Esophagus muscularis mucosa (tissue), 4 donors: ENCODE measurements at regions not wholly inside any gene's neighbourhood (a gene's known extent, or its start where the extent isn't known, plus 50 kb on each side); places are given as distances from the start of the nearest gene placed in this dataset.

Experiments used
- DNase-seq: peaks from one replicate; pipeline ENCODE4 v3.0.0-alpha.2; 2017; ENCODE audit errors: extremely low spot score
- H3K27ac ChIP-seq, 4 donors: fragments of 200-600 bp; sonication (generic); replicated peaks in 1 of 4; 1 replicate in 3 of 4; 2 replicates in 1 of 4; pipeline ENCODE4 v1.5.1; 2016 to 2019; ENCODE audit warnings: mild to moderate bottlenecking in 1 of 4
- H3K27me3 ChIP-seq, 4 donors: fragments of 200-600 bp; sonication (generic); one replicate each; pipeline versions ENCODE4 v1.5.1 to v1.6.0; 2016 to 2019
- H3K36me3 ChIP-seq, 4 donors: fragments of 200-600 bp; sonication (generic); one replicate each; pipeline ENCODE4 v1.5.1; 2016 to 2019
- H3K4me1 ChIP-seq, 4 donors: fragments of 200-600 bp; sonication (generic); one replicate each; pipeline ENCODE4 v1.5.1; 2016 to 2019
- H3K4me3 ChIP-seq, 4 donors: fragments of 200-600 bp; sonication (generic); 1 replicate in 2 of 4; 2 replicates in 2 of 4; pipeline ENCODE4 v1.5.1; 2016 to 2019; ENCODE audit warnings: mild to moderate bottlenecking in 4 of 4, moderate library complexity in 1 of 4
- H3K9me3 ChIP-seq, 4 donors: fragments of 200-600 bp; sonication (generic); 1 replicate in 3 of 4; 2 replicates in 1 of 4; pipeline ENCODE4 v1.5.1; 2016 to 2019
- EP300 ChIP-seq: sonication (generic); formaldehyde crosslinking; IDR thresholded peaks from one replicate; pipeline ENCODE4 v1.6.1; 2017; ENCODE audit warnings: antibody characterized with exemption
- POLR2A ChIP-seq: fragments of 450-650 bp; IDR thresholded peaks from one replicate; pipeline ENCODE4 v1.6.1; 2017; ENCODE audit warnings: antibody characterized with exemption, moderate library complexity, mild to moderate bottlenecking, low read depth
- POLR2AphosphoS5 ChIP-seq, 2 donors: sonication (generic); formaldehyde crosslinking; IDR thresholded peaks; one replicate each; pipeline ENCODE4 v1.6.1; 2017; ENCODE audit warnings: antibody characterized with exemption in 2 of 2
- WGBS: methylation state at CpG from one replicate; pipeline ENCODE4 v1.1.5; 2018; 5-methylcytosine and 5-hydroxymethylcytosine counted together
- intact Hi-C: fragments of 100-400 bp; cut with DNase I; formaldehyde crosslinking; loops from one replicate; pipeline ENCODE4 v1.15.1; 2023
- TF ChIP-seq, protein P1 (sequence below), 3 experiments: fragments of 200-600 bp in 2 of 3; fragments of 450-650 bp in 1 of 3; sonication (generic) in 2 of 3; IDR thresholded peaks; one replicate each; pipeline ENCODE4 v1.5.1; 2017 to 2019; ENCODE audit warnings: antibody characterized with exemption in 3 of 3, mild to moderate bottlenecking in 2 of 3, moderate library complexity in 1 of 3

DNA sequence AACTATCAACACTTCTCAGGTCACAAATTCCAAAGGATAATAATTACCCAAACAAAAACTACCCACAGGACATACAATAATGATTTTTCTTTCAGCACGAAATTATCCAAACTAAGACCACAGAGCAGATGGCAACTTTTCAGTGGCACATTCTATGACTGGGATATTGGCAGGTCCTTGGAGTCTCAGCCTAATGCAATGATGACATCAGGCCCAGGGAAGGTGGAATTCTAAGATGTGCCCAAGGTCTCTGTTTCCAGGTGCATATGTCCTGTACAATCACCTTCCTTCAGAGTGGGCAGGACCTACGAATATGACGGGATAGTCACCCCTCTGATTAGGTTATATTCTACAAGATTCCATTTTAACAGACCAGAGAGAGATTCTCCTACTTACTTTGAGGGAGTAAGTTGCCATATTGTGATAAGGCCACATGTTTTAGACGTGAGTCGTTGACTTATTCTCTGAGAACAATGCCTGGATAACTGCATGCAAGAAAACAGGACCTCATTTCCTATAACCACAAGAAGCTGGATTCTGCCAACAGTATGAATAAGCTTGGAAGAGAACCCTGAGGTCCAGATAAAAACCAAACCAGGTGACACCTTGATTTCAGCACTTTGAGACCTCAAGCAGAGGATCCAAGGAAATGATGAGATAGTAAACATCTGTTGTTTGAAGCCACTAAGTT is 69.9 kb downstream of the ZC3H11B start:
- H3K36me3 ChIP-seq: no peaks in the 10 kb centered on the region
- intact Hi-C loops: no loop called here
- TF ChIP-seq POLR2AphosphoS5 (IDR thresholded peaks at IDR 0.05) (no peak), EP300 (no peak), POLR2A (no peak)
- TF ChIP-seq, protein P1, sequence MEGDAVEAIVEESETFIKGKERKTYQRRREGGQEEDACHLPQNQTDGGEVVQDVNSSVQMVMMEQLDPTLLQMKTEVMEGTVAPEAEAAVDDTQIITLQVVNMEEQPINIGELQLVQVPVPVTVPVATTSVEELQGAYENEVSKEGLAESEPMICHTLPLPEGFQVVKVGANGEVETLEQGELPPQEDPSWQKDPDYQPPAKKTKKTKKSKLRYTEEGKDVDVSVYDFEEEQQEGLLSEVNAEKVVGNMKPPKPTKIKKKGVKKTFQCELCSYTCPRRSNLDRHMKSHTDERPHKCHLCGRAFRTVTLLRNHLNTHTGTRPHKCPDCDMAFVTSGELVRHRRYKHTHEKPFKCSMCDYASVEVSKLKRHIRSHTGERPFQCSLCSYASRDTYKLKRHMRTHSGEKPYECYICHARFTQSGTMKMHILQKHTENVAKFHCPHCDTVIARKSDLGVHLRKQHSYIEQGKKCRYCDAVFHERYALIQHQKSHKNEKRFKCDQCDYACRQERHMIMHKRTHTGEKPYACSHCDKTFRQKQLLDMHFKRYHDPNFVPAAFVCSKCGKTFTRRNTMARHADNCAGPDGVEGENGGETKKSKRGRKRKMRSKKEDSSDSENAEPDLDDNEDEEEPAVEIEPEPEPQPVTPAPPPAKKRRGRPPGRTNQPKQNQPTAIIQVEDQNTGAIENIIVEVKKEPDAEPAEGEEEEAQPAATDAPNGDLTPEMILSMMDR (IDR thresholded peaks at IDR 0.05): no peak
- no peaks in the 10 kb centered on the region for H3K4me1 ChIP-seq
- H3K4me3 ChIP-seq: no peak overlapping the region
- no peak for DNase-seq
- WGBS: 83% methylated on average over 5 of the region's 5 CpGs
- H3K27ac ChIP-seq: no peak overlapping the region
- no peaks in the 10 kb centered on the region for H3K27me3 ChIP-seq
- H3K9me3 ChIP-seq: no peaks in the 10 kb centered on the region

DNA sequence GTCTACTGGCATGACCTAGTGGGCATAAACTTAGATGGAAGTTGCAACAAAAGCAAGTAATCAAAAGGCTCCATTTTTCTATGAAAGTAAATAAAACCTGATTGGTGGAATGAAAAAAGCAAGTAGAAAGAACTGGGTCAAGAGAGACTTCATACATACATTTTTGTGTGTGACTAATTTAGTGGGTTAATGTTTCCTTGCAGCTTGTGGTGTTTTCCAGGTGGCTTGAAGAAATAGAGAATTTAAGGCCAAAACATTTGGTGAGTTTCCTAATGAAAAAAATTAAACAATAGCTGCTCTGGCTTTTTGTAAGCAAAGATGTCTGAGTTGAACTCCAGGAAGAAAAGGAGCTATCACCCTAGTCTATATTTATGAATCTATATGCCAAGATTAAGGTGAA is 71.0 kb downstream of the ZC3H11B start:
- H3K4me1 ChIP-seq: no peaks in the 10 kb centered on the region
- no peak overlapping the region for H3K4me3 ChIP-seq
- H3K27me3 ChIP-seq: no peaks in the 10 kb centered on the region
- TF ChIP-seq POLR2A (no peak), POLR2AphosphoS5 (IDR thresholded peaks at IDR 0.05) (no peak), EP300 (no peak)
- TF ChIP-seq, protein P1 (IDR thresholded peaks at IDR 0.05): no peak
- no peaks in the 10 kb centered on the region for H3K36me3 ChIP-seq
- intact Hi-C loops: no loop called here
- H3K27ac ChIP-seq: no peak overlapping the region
- DNase-seq: no peak
- H3K9me3 ChIP-seq: no peaks in the 10 kb centered on the region

DNA sequence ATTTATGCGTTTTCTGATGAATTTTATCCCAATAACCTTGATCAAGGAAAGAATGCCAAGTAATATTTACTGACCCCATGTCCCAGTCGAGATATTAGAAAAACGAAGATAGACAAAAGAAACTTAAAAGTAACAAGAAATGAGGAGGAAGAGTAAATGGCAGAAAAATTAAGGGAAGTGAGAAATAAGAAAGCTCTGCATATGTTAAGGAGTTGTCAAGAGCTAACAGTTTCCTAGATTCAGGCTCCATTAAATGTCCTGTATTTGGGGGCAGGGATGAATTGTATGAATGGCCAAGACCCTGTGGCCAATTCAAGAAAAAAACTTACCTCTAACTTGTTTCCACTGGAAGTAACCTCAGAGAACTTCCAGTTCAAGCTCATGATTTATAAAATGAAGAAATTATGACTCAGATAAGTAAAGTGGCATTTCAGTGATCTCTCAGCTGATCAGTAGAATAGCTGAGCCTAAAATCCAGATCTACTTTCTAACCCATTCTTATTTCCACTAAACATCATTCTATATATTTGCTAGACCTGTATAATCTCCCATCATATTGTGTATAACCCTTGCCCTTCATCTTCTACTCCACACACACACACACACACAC is 73.2 kb downstream of the ZC3H11B start:
- WGBS: 85% methylated on average over 3 of the region's 3 CpGs
- Histone ChIP-seq H3K9me3 (no peaks in the 10 kb centered on the region), H3K4me1 (peaks cover 0 to 6% (median 5%) of the 10 kb centered on the region in 4 donors), H3K36me3 (no peaks in the 10 kb centered on the region), H3K27me3 (no peaks in the 10 kb centered on the region), H3K4me3 (no peak overlapping the region), H3K27ac (no peak overlapping the region)
- no peak for TF ChIP-seq POLR2AphosphoS5 (IDR thresholded peaks at IDR 0.05)
- TF ChIP-seq POLR2A: no peak
- TF ChIP-seq, protein P1 (IDR thresholded peaks at IDR 0.05): no peak
- TF ChIP-seq EP300: no peak
- DNase-seq: no peak
- intact Hi-C loops: no loop called here

DNA sequence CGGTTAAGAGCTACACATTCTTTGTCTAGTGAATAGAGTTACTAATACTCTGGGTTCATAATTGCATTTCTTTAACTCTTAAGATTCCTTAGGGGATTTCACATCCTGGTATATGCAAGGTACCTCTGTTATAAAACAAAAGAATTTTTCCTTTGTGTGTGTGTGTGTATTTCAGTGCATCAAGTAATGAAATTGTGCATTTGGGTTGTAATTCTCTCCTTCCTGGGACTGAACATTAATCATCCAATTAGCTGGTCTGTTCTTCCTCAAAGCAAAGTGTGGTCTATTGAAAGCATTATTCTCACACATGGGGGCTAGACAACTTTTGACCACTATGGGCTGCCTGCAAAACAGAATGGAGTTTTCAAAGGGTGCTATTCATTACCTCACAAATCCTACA is 74.0 kb downstream of the ZC3H11B start:
- 100% methylated on average over 1 of the region's 1 CpG for WGBS
- Histone ChIP-seq H3K36me3 (no peaks in the 10 kb centered on the region), H3K9me3 (no peaks in the 10 kb centered on the region), H3K27me3 (no peaks in the 10 kb centered on the region), H3K4me3 (no peak overlapping the region), H3K27ac (no peak overlapping the region), H3K4me1 (peaks cover 0 to 10% (median 8%) of the 10 kb centered on the region in 4 donors)
- intact Hi-C loops: no loop called here
- TF ChIP-seq EP300 (no peak), POLR2AphosphoS5 (IDR thresholded peaks at IDR 0.05) (no peak)
- DNase-seq: no peak

DNA sequence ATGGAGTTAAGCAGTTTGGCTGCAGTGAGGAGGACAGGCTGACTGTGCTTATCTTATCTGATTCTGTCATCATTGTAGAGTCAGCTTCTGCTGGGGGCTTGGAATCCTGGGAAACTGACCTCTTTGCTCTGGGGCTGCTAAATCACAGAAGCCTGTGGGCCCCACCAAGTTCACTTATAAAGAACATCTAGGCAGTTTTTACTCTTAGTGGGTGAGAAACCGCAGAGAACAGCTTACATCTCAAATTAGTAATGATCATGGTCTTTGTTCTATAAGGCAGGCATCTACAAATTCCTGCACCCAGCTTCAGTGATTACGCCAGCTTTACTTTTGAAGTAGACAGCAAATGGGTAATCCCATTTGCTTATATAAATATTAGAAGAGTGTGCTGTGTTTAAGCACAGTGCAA is 75.7 kb downstream of the ZC3H11B start:
- DNase-seq: no peak
- 96% methylated on average over 2 of the region's 2 CpGs for WGBS
- no peaks in the 10 kb centered on the region for H3K27me3 ChIP-seq
- no peaks in the 10 kb centered on the region for H3K36me3 ChIP-seq
- no peak overlapping the region for H3K4me3 ChIP-seq
- H3K9me3 ChIP-seq: no peaks in the 10 kb centered on the region
- peaks cover 0 to 10% (median 8%) of the 10 kb centered on the region in 4 donors for H3K4me1 ChIP-seq
- intact Hi-C loops: no loop called here
- no peak overlapping the region for H3K27ac ChIP-seq
- TF ChIP-seq EP300 (no peak), POLR2A (no peak), POLR2AphosphoS5 (IDR thresholded peaks at IDR 0.05) (no peak)
- TF ChIP-seq, protein P1 (IDR thresholded peaks at IDR 0.05): no peak
